ENCODE measurements at regions not wholly inside any gene's neighbourhood (a gene's known extent, or its start where the extent isn't known, plus 50 kb on each side); places are given as distances from the start of the nearest gene placed in this dataset.
"Not testable (repeated sequence)": the region's sequence is repeated elsewhere in the genome, so short reads cannot be mapped to it uniquely, and the experiment has no call there.

- DNase-seq: no peak
Observed at GRCh38 chr21:16423921-16424320, 694.1 kb downstream of the USP25 start.

- DNase-seq: no peak
Observed at GRCh38 chr21:16424331-16424751, 694.6 kb downstream of the USP25 start.

GRCh38 chr21:16425376-16425775, 695.6 kb downstream of the USP25 start:
- no peak for DNase-seq

GRCh38 chr21:16426936-16427335, 697.2 kb downstream of the USP25 start:
- no peak for DNase-seq

- no peak for DNase-seq
Observed at GRCh38 chr21:16427587-16428087, 697.9 kb downstream of the USP25 start.

GRCh38 chr21:16437586-16437985, 707.8 kb downstream of the USP25 start:
- DNase-seq: no peak

GRCh38 chr21:16438761-16439160, 709.0 kb downstream of the USP25 start:
- no peak for DNase-seq

GRCh38 chr21:16441789-16442188, 712.0 kb downstream of the USP25 start:
- DNase-seq: no peak

GRCh38 chr21:16454399-16454798, 724.6 kb downstream of the USP25 start:
- no peak for DNase-seq

GRCh38 chr21:16455526-16455925, 725.7 kb downstream of the USP25 start:
- no peak for DNase-seq

- DNase-seq: no peak
Observed at GRCh38 chr21:16455978-16456377, 726.2 kb downstream of the USP25 start.

- DNase-seq: no peak
Observed at GRCh38 chr21:16457498-16457897, 727.7 kb downstream of the USP25 start.

- no peak for DNase-seq
Observed at GRCh38 chr21:16460936-16461335, 731.2 kb downstream of the USP25 start.

GRCh38 chr21:16464211-16464889, 734.6 kb downstream of the USP25 start:
- not testable (repeated sequence) for DNase-seq

- DNase-seq: no peak
Observed at GRCh38 chr21:16468184-16468583, 738.4 kb downstream of the USP25 start.

GRCh38 chr21:16473988-16474387, 744.2 kb downstream of the USP25 start:
- no peak for DNase-seq

- DNase-seq: no peak
Observed at GRCh38 chr21:16476056-16476825, 746.5 kb downstream of the USP25 start.

- DNase-seq: no peak
Observed at GRCh38 chr21:16488042-16488441, 758.3 kb downstream of the USP25 start.

- DNase-seq: no peak
Observed at GRCh38 chr21:16492356-16492755, 762.6 kb downstream of the USP25 start.

- DNase-seq: no peak
Observed at GRCh38 chr21:16492892-16493291, 763.1 kb downstream of the USP25 start.

- no peak for DNase-seq
Observed at GRCh38 chr21:16496609-16497008, 766.8 kb downstream of the USP25 start.

GRCh38 chr21:16500271-16500670, 770.5 kb downstream of the USP25 start:
- DNase-seq: no peak

GRCh38 chr21:16502273-16502672, 772.5 kb downstream of the USP25 start:
- DNase-seq: no peak

GRCh38 chr21:16502897-16503296, 773.1 kb downstream of the USP25 start:
- no peak for DNase-seq

All from T-helper 9 cell (primary cell).